ENCODE measurements at regions not wholly inside any gene's neighbourhood (a gene's known extent, or its start where the extent isn't known, plus 50 kb on each side); places are given as distances from the start of the nearest gene placed in this dataset.

GRCh38 chr14:87041290-87042020 lies 951.5 kb downstream of the GALC start:
- TF ChIP-seq POLR2A (IDR thresholded peaks at IDR 0.05) (no peak), CTCF (IDR thresholded peaks at IDR 0.05) (no peak)

All from adrenal gland (tissue), 5 donors.